ENCODE measurements at regions not wholly inside any gene's neighbourhood (a gene's known extent, or its start where the extent isn't known, plus 50 kb on each side); places are given as distances from the start of the nearest gene placed in this dataset.

DNA sequence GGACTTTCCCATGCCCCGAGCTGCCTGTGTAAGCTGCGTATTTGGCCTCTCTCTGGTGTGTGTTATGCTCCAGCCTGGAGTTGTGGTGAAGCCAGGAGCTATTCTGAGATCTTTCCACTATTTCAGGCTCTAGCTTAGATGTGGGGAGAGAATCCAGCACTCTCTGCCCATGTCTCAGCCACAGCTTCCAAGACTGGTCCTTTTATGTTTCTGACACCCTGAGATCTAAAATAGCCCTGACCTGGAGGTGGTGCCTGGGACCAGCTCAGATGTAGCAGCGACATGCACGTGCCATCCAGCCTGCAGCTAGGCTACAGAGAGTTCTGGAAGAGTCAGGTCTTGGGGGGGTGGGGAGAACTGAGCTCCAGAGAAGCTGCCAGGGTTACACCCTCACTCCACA, 76.5 kb downstream of the TENT5C start:
- no peak for TF ChIP-seq CTCF (IDR thresholded peaks at IDR 0.05)
- TF ChIP-seq POLR2A (IDR thresholded peaks at IDR 0.05), result no peak

Measured in thyroid gland (tissue), 4 donors.